Astrocyte of the cerebellum (primary cell): ENCODE measurements at regions not wholly inside any gene's neighbourhood (a gene's known extent, or its start where the extent isn't known, plus 50 kb on each side); places are given as distances from the start of the nearest gene placed in this dataset.

Source experiments
- DNase-seq: peaks from one replicate; pipeline ENCODE4 v3.0.0-alpha.2; 2011; ENCODE audit warnings: low read depth
- H3K4me3 ChIP-seq: 2 replicates; pipeline ENCODE4 v1.5.1; 2011; ENCODE audit warnings: mild to moderate bottlenecking, low read depth, low read length, moderate library complexity
- CTCF ChIP-seq: IDR thresholded peaks from 2 replicates; pipeline ENCODE4 v1.5.1; 2012; ENCODE audit warnings: low read length, low read depth, moderate library complexity, mild to moderate bottlenecking; ENCODE audit errors: missing control alignments
- in situ Hi-C: cut with HindIII; loops from 2 replicates; pipeline ENCODE4 v1.10.0; 2017; ENCODE audit warnings: low sequenced_read_pairs

DNA sequence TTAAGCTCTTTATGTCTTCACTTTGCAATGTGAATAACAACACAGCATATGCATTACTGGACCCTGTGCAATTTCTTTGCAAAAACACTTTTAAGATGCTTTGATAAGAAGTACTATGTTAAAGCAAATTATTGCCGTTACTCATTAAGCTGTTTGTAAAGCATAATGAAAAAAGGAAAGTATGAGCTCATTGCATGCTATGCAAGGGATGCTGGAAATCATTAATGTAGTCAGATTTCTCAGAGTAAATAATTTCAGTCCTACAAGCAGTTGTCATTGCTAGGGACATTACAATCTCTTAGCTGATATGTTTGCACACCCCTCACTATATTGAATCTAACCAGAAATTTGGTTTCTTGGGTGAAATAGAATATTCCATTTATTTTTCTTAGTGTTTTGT lies 982.5 kb upstream of the ADGRL2 start:
- no peak for DNase-seq
- in situ Hi-C loops = no loop called here

GRCh38 chr1:80807981-80808380 lies 992.8 kb upstream of the ADGRL2 start:
- in situ Hi-C loops = no loop called here
- no peak for TF ChIP-seq CTCF
- H3K4me3 ChIP-seq = no peak overlapping the region
- no peak for DNase-seq

More for the DNA sequence above, 982.5 kb upstream of the ADGRL2 start:
- no peak for TF ChIP-seq CTCF
- no peak overlapping the region for H3K4me3 ChIP-seq

- in situ Hi-C loops = no loop called here
- TF ChIP-seq CTCF = no peak
- DNase-seq = no peak
- H3K4me3 ChIP-seq = no peak overlapping the region
Observed at GRCh38 chr1:80806431-80806830, 994.3 kb upstream of the ADGRL2 start.

GRCh38 chr1:80801695-80802094 lies 999.0 kb upstream of the ADGRL2 start:
- in situ Hi-C loops = no loop called here
- DNase-seq = no peak
- no peak overlapping the region for H3K4me3 ChIP-seq
- TF ChIP-seq CTCF = no peak

GRCh38 chr1:80799457-80799856 lies 1001.3 kb upstream of the ADGRL2 start:
- in situ Hi-C loops = no loop called here
- peak; percentile 5 for TF ChIP-seq CTCF
- no peak for DNase-seq
- H3K4me3 ChIP-seq = no peak overlapping the region

GRCh38 chr1:80779275-80779674 lies 1021.5 kb upstream of the ADGRL2 start:
- no peak overlapping the region for H3K4me3 ChIP-seq
- no peak for TF ChIP-seq CTCF
- in situ Hi-C loops = no loop called here
- no peak for DNase-seq
